Mammary epithelial cell (primary cell): ENCODE measurements at regions not wholly inside any gene's neighbourhood (a gene's known extent, or its start where the extent isn't known, plus 50 kb on each side); places are given as distances from the start of the nearest gene placed in this dataset.

Experiments used
- EZH2 ChIP-seq: IDR thresholded peaks from 2 replicates; pipeline ENCODE4 v1.6.1; 2012; ENCODE audit warnings: low read length, inconsistent platforms, borderline replicate concordance
- TF ChIP-seq, protein P1 (sequence below), 2 donors: IDR thresholded peaks in 1 of 2; conservative IDR thresholded peaks in 1 of 2; 2 replicates each; pipeline ENCODE4 v1.5.1; 2011 to 2012; ENCODE audit warnings: inconsistent platforms in 2 of 2, low read length in 2 of 2, mild to moderate bottlenecking in 2 of 2, control low read depth in 1 of 2, low read depth in 1 of 2; ENCODE audit not compliant: insufficient read depth in 1 of 2; ENCODE audit errors: extremely low read depth in 1 of 2

GRCh38 chr5:29897916-29898315, 1295.6 kb upstream of the CDH6 start:
- TF ChIP-seq, protein P1, sequence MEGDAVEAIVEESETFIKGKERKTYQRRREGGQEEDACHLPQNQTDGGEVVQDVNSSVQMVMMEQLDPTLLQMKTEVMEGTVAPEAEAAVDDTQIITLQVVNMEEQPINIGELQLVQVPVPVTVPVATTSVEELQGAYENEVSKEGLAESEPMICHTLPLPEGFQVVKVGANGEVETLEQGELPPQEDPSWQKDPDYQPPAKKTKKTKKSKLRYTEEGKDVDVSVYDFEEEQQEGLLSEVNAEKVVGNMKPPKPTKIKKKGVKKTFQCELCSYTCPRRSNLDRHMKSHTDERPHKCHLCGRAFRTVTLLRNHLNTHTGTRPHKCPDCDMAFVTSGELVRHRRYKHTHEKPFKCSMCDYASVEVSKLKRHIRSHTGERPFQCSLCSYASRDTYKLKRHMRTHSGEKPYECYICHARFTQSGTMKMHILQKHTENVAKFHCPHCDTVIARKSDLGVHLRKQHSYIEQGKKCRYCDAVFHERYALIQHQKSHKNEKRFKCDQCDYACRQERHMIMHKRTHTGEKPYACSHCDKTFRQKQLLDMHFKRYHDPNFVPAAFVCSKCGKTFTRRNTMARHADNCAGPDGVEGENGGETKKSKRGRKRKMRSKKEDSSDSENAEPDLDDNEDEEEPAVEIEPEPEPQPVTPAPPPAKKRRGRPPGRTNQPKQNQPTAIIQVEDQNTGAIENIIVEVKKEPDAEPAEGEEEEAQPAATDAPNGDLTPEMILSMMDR (conservative IDR thresholded peaks at IDR 0.05 in 1 of 2, IDR thresholded peaks at IDR 0.05 in 1 of 2; ENCODE audit: extremely low read depth in 1 of 2, insufficient read depth in 1 of 2, low read depth in 1 of 2, low read length in 2 of 2): no peak
- TF ChIP-seq EZH2: no peak
